B cell (primary cell): ENCODE measurements at regions not wholly inside any gene's neighbourhood (a gene's known extent, or its start where the extent isn't known, plus 50 kb on each side); places are given as distances from the start of the nearest gene placed in this dataset.

ENCODE experiments used
- ATAC-seq: fragments of 200-7000 bp; cut with Tn5 transposase; one replicate; pipeline ENCODE4 v1.10.0; 2021; ENCODE audit warnings: low read depth, mild to moderate bottlenecking, moderate number of reproducible peaks, moderate library complexity
- CTCF ChIA-PET: fragments of 350-600 bp; sonication (Branson Sonifier 250); formaldehyde crosslinking; loops from one replicate; lab custom pipeline; 2021; ENCODE audit warnings: antibody characterized with exemption, inconsistent platforms; lab: Charles Lee
- POLR2A ChIA-PET: fragments of 350-600 bp; sonication (Branson Sonifier 250); formaldehyde crosslinking; loops from one replicate; lab custom pipeline; 2021; ENCODE audit warnings: antibody characterized with exemption; lab: Charles Lee
- DNase-seq: peaks from one replicate; pipeline ENCODE4 v3.0.0; 2013
- H2AFZ ChIP-seq: 2 replicates; pipeline ENCODE4 v1.6.1; 2012; ENCODE audit warnings: mild to moderate bottlenecking, low read depth, low read length; ENCODE audit not compliant: insufficient read depth, poor library complexity, severe bottlenecking
- H3K27ac ChIP-seq, 2 donors: 1 replicate in 1 of 2; 2 replicates in 1 of 2; pipeline ENCODE4 v1.5.1; 2012 to 2013; ENCODE audit warnings: low read length in 2 of 2, mild to moderate bottlenecking in 2 of 2, moderate library complexity in 1 of 2
- H3K27me3 ChIP-seq, 4 experiments: fragments of 200-600 bp in 1 of 4; sonication (generic) in 1 of 4; replicated peaks in 1 of 4; 1 replicate in 2 of 4; 2 replicates in 2 of 4; pipeline versions ENCODE4 v1.6.1 to v1.7.0; 2013 to 2016; ENCODE audit warnings: low read length in 3 of 4, mild to moderate bottlenecking in 2 of 4, mixed read lengths in 1 of 4, moderate library complexity in 1 of 4; ENCODE audit not compliant: insufficient read depth in 4 of 4, control insufficient read depth in 3 of 4; ENCODE audit errors: control extremely low read depth in 1 of 4
- H3K36me3 ChIP-seq, 2 experiments: replicated peaks in 1 of 2; 1 replicate in 1 of 2; 2 replicates in 1 of 2; pipeline versions ENCODE4 v1.6.1 to v1.7.1; 2013; ENCODE audit warnings: low read length in 1 of 2; ENCODE audit not compliant: insufficient read depth in 2 of 2, control insufficient read depth in 1 of 2; ENCODE audit errors: control extremely low read depth in 1 of 2, extremely low read depth in 1 of 2
- H3K4me1 ChIP-seq, 2 donors: fragments of 200-600 bp in 1 of 2; sonication (generic) in 1 of 2; 1 replicate in 1 of 2; 2 replicates in 1 of 2; pipeline versions ENCODE4 v1.5.1 to v1.6.1; 2013 to 2017; ENCODE audit warnings: low read length in 2 of 2; ENCODE audit not compliant: control insufficient read depth in 2 of 2, insufficient read depth in 2 of 2
- H3K4me2 ChIP-seq: replicated peaks from 2 replicates; pipeline ENCODE3; 2012; ENCODE audit warnings: mild to moderate bottlenecking, low read depth, low read length; ENCODE audit not compliant: poor library complexity, severe bottlenecking
- H3K4me3 ChIP-seq, 5 experiments: fragments of 200-600 bp in 1 of 5; sonication (generic) in 1 of 5; 1 replicate in 3 of 5; 2 replicates in 2 of 5; pipeline versions ENCODE4 v1.5.1 to v1.7.0; 2011 to 2016; ENCODE audit warnings: low read length in 4 of 5, mild to moderate bottlenecking in 4 of 5, low read depth in 2 of 5, control low read depth in 1 of 5, moderate library complexity in 1 of 5; ENCODE audit not compliant: insufficient read depth in 1 of 5; ENCODE audit errors: control extremely low read depth in 1 of 5, extremely low read depth in 1 of 5
- H3K79me2 ChIP-seq: fragments of 200-600 bp; sonication (generic); one replicate; pipeline ENCODE4 v1.6.0; 2016; ENCODE audit warnings: low read length; ENCODE audit not compliant: control insufficient read depth, insufficient read depth
- H3K9ac ChIP-seq: fragments of 200-600 bp; sonication (generic); 2 replicates; pipeline ENCODE4 v1.6.1; 2017; ENCODE audit warnings: mild to moderate bottlenecking, low read length, moderate library complexity
- H3K9me3 ChIP-seq, 3 donors: one replicate each; pipeline versions ENCODE4 v1.6.1 to v1.7.1; 2013; ENCODE audit warnings: low read length in 2 of 3; ENCODE audit not compliant: control insufficient read depth in 2 of 3, insufficient read depth in 1 of 3; ENCODE audit errors: control extremely low read depth in 1 of 3
- H4K20me1 ChIP-seq: 2 replicates; pipeline ENCODE4 v1.6.0; 2012; ENCODE audit warnings: mild to moderate bottlenecking, low read length; ENCODE audit not compliant: insufficient read depth, control insufficient read depth, poor library complexity, severe bottlenecking
- H3K27ac Mint-ChIP-seq: one replicate; pipeline ENCODE4 v1.8.0; 2021; ENCODE audit warnings: mixed read lengths
- H3K27me3 Mint-ChIP-seq: one replicate; pipeline ENCODE4 v1.8.0; 2021; ENCODE audit warnings: mixed read lengths
- H3K4me1 Mint-ChIP-seq: one replicate; pipeline ENCODE4 v1.8.0; 2021; ENCODE audit warnings: mixed read lengths
- H3K4me3 Mint-ChIP-seq: one replicate; pipeline ENCODE4 v1.8.0; 2021; ENCODE audit warnings: mixed read lengths
- H3K9me3 Mint-ChIP-seq: one replicate; pipeline ENCODE4 v1.8.0; 2022; ENCODE audit warnings: mixed read lengths; ENCODE audit not compliant: insufficient read depth
- CTCF ChIP-seq: fragments of 200-600 bp; IDR thresholded peaks from one replicate; pipeline ENCODE4 v1.8.0; 2022; ENCODE audit warnings: antibody characterized with exemption, mild to moderate bottlenecking
- EZH2 ChIP-seq: IDR thresholded peaks from 2 replicates; pipeline ENCODE4 v1.6.1; 2012; ENCODE audit warnings: borderline replicate concordance, low read depth, mild to moderate bottlenecking, moderate library complexity, low read length; ENCODE audit not compliant: insufficient read depth, poor library complexity, severe bottlenecking
- WGBS: methylation state at CpG from one replicate; pipeline ENCODE4 v1.1.5; 2013; ENCODE audit warnings: missing lambda C conversion rate; ENCODE audit not compliant: insufficient coverage; 5-methylcytosine and 5-hydroxymethylcytosine counted together
- intact Hi-C: fragments of 100-400 bp; cut with micrococcal nuclease; formaldehyde crosslinking; loops from one replicate; pipeline ENCODE4 v1.10.0; 2022

- no peaks in the 10 kb centered on the region for H4K20me1 ChIP-seq
- H3K27ac ChIP-seq: no peak overlapping the region
- no peaks in the 10 kb centered on the region for H3K4me1 Mint-ChIP-seq
- ChIA-PET POLR2A (no interaction called here), CTCF (no interaction called here)
- H3K36me3 ChIP-seq: no peaks in the 10 kb centered on the region
- no peak overlapping the region for H3K9ac ChIP-seq
- no peak overlapping the region for H3K4me2 ChIP-seq
- H3K4me3 Mint-ChIP-seq: no peak overlapping the region
- WGBS: 91% methylated on average over 9 of the region's 11 CpGs
- no peak for ATAC-seq
- H3K9me3 Mint-ChIP-seq: peaks cover 4% of the 10 kb centered on the region
- intact Hi-C loops: no loop called here
- H2AFZ ChIP-seq: no peak overlapping the region
- TF ChIP-seq CTCF: no peak
- no peak for TF ChIP-seq EZH2
- no peaks in the 10 kb centered on the region for H3K4me1 ChIP-seq
- H3K79me2 ChIP-seq: no peaks in the 10 kb centered on the region
- H3K27me3 ChIP-seq: peaks cover 0 to 4% (median 0%) of the 10 kb centered on the region in 4 experiments
- no peak overlapping the region for H3K4me3 ChIP-seq
- DNase-seq: no peak
- H3K27ac Mint-ChIP-seq: no peak overlapping the region
- H3K27me3 Mint-ChIP-seq: peaks cover 7% of the 10 kb centered on the region
- H3K9me3 ChIP-seq: peaks cover 0 to under 1% (median 0%) of the 10 kb centered on the region in 3 donors
Measured at GRCh38 chr9:1917396-1917935, 97.7 kb upstream of the SMARCA2 start.

DNA sequence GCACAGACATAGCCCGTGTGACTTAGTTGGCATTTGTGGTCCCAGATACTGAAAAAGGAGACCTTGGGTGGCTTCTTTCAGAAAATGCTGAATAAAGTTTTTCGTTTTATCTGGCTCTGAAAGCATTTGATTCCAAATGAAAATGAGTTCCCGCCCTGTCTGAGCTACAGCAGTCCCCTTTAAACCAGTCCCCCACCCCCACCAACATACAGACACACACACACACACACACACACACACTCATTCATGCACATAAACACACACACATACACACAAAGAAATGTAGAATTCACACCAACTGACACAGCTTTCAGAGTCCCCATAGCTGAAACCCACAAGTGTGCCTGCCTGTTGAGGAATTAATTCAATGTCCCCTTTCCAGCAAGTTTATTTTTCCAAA, 97.0 kb upstream of the SMARCA2 start:
- POLR2A ChIA-PET: no interaction called here

More for the DNA sequence above, 97.0 kb upstream of the SMARCA2 start:
- Histone ChIP-seq H3K4me3 (no peak overlapping the region), H3K4me2 (no peak overlapping the region), H3K27me3 (peaks cover 0 to 4% (median 0%) of the 10 kb centered on the region in 4 experiments), H3K79me2 (no peaks in the 10 kb centered on the region), H3K9ac (no peak overlapping the region), H3K9me3 (no peaks in the 10 kb centered on the region), H3K4me1 (no peaks in the 10 kb centered on the region), H3K36me3 (no peaks in the 10 kb centered on the region), H2AFZ (no peak overlapping the region), H3K27ac (no peak overlapping the region), H4K20me1 (no peaks in the 10 kb centered on the region)
- 73% methylated on average over 3 of the region's 3 CpGs for WGBS
- no peak for TF ChIP-seq CTCF
- TF ChIP-seq EZH2: no peak
- intact Hi-C loops: no loop called here
- Mint-ChIP-seq H3K4me3 (no peak overlapping the region), H3K27me3 (peaks cover 7% of the 10 kb centered on the region), H3K9me3 (peaks cover 2% of the 10 kb centered on the region), H3K27ac (no peak overlapping the region), H3K4me1 (no peaks in the 10 kb centered on the region)
- ATAC-seq (no peak), DNase-seq (no peak)
- CTCF ChIA-PET: no interaction called here
